SK-N-SH (cell line): ENCODE measurements at regions not wholly inside any gene's neighbourhood (a gene's known extent, or its start where the extent isn't known, plus 50 kb on each side); places are given as distances from the start of the nearest gene placed in this dataset.

ENCODE experiments used
- CHD2 ChIP-seq: fragments of 150-350 bp; IDR thresholded peaks from 2 replicates; pipeline ENCODE4 v1.6.1; 2018; ENCODE audit warnings: low read length; ENCODE audit not compliant: partially characterized antibody
- GATA2 ChIP-seq: sonication (generic); formaldehyde crosslinking; IDR thresholded peaks from 2 replicates; pipeline ENCODE4 v1.5.0; 2020; ENCODE audit warnings: mild to moderate bottlenecking, missing genetic modification reagents
- MEF2A ChIP-seq: IDR thresholded peaks from 2 replicates; pipeline ENCODE4 v1.4.0; 2012; ENCODE audit warnings: low read depth, borderline replicate concordance
- POLR2AphosphoS5 ChIP-seq: IDR thresholded peaks from 2 replicates; pipeline ENCODE4 v1.6.1; 2012; ENCODE audit warnings: low read depth, low read length
- RAD21 ChIP-seq: IDR thresholded peaks from 2 replicates; pipeline ENCODE4 v1.6.1; 2012; ENCODE audit warnings: mild to moderate bottlenecking, low read length
- TAF1 ChIP-seq: IDR thresholded peaks from 2 replicates; pipeline ENCODE4 v1.6.1; 2012; ENCODE audit warnings: low read depth, mild to moderate bottlenecking, low read length, moderate library complexity, borderline replicate concordance
- TF ChIP-seq, protein P1 (sequence below): fragments of 200-600 bp; sonication (generic); IDR thresholded peaks from 2 replicates; pipeline ENCODE4 v1.6.1; 2017; ENCODE audit warnings: antibody characterized with exemption, mild to moderate bottlenecking, moderate library complexity

DNA sequence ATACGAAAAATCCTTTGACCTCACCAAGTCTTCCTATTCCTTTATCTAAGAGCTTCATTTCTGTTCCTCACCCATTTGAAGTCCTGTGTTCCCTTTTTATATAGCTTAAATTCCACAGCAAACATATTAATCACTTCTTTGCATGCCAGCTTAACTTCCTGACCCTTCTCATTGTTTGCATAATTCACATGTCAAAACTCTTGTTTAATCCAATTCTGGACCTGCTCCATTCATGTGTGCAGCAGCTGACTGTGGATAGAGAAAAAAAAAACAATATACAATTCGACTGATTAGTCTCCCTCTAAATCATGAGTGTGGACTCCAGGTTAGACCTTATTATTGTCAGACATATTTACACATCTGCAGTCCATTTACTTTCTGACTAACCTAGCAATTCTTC, 991.2 kb upstream of the TENM4 start:
- TF ChIP-seq, protein P1, sequence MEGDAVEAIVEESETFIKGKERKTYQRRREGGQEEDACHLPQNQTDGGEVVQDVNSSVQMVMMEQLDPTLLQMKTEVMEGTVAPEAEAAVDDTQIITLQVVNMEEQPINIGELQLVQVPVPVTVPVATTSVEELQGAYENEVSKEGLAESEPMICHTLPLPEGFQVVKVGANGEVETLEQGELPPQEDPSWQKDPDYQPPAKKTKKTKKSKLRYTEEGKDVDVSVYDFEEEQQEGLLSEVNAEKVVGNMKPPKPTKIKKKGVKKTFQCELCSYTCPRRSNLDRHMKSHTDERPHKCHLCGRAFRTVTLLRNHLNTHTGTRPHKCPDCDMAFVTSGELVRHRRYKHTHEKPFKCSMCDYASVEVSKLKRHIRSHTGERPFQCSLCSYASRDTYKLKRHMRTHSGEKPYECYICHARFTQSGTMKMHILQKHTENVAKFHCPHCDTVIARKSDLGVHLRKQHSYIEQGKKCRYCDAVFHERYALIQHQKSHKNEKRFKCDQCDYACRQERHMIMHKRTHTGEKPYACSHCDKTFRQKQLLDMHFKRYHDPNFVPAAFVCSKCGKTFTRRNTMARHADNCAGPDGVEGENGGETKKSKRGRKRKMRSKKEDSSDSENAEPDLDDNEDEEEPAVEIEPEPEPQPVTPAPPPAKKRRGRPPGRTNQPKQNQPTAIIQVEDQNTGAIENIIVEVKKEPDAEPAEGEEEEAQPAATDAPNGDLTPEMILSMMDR = no peak
- TF ChIP-seq RAD21 = no peak
- no peak for TF ChIP-seq GATA2 (CRISPR knock-in tag)
- TF ChIP-seq CHD2 = no peak
- TF ChIP-seq POLR2AphosphoS5 = no peak
- TF ChIP-seq TAF1 = no peak
- no peak for TF ChIP-seq MEF2A
